Kidney epithelial cell (primary cell): ENCODE measurements at regions not wholly inside any gene's neighbourhood (a gene's known extent, or its start where the extent isn't known, plus 50 kb on each side); places are given as distances from the start of the nearest gene placed in this dataset.

Experiments
- DNase-seq: peaks from one replicate; pipeline ENCODE4 v3.0.0-alpha.2; 2010; ENCODE audit warnings: low read depth
- H3K27me3 ChIP-seq: 2 replicates; pipeline ENCODE4 v1.6.0; 2011; ENCODE audit warnings: low read length; ENCODE audit not compliant: control insufficient read depth, insufficient read depth
- H3K36me3 ChIP-seq: 2 replicates; pipeline ENCODE4 v1.5.1; 2011; ENCODE audit warnings: low read length; ENCODE audit not compliant: control insufficient read depth, insufficient read depth
- H3K4me3 ChIP-seq: 2 replicates; pipeline ENCODE4 v1.5.1; 2011; ENCODE audit warnings: low read depth, mild to moderate bottlenecking, control low read depth, low read length
- CTCF ChIP-seq: IDR thresholded peaks from 2 replicates; pipeline ENCODE4 v1.5.1; 2011; ENCODE audit warnings: mild to moderate bottlenecking, moderate library complexity, low read length, control low read depth, inconsistent platforms; ENCODE audit not compliant: insufficient read depth, poor library complexity, severe bottlenecking

- no peaks in the 10 kb centered on the region for H3K36me3 ChIP-seq
- H3K4me3 ChIP-seq = no peak overlapping the region
- H3K27me3 ChIP-seq = no peaks in the 10 kb centered on the region
- DNase-seq = no peak
- no peak for TF ChIP-seq CTCF
These were observed 69.0 kb upstream of the SPANXN1 start for GRCh38 chrX:145178268-145178667.

DNA sequence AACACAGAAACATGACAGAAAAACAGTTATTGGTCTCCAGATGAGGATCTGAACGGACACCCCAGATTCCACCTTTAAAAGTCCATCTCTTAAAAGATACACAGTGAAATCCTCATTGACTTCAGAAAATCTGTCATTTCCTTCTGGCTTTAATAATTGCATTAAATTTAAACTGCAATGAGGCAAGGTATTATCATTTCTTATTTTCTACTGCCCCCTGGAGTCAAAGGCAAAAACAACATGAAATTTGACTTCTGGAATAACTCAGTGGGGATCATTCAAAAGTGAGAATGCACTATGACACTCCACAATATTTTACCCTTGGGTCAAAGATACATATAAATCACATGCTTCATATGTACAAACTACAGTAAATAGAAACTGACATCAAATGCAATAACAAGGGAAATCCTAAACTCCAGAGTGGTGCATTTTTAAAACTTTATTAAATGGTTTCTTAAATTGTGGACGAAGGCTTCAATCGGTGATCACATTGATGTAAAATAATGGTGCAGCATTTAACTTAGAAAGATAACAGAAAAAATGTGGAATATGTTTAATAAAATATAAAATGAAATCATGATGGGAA, 56.4 kb upstream of the SPANXN1 start:
- peak; percentile 45 for TF ChIP-seq CTCF
- no peaks in the 10 kb centered on the region for H3K36me3 ChIP-seq
- DNase-seq = no peak
- no peak overlapping the region for H3K4me3 ChIP-seq
- no peaks in the 10 kb centered on the region for H3K27me3 ChIP-seq
